Esophagus squamous epithelium (tissue), 4 donors: ENCODE measurements at regions not wholly inside any gene's neighbourhood (a gene's known extent, or its start where the extent isn't known, plus 50 kb on each side); places are given as distances from the start of the nearest gene placed in this dataset.
"Not testable (repeated sequence)": the region's sequence is repeated elsewhere in the genome, so short reads cannot be mapped to it uniquely, and the experiment has no call there.

ENCODE experiments used
- CTCF ChIP-seq, 6 experiments: fragments of 450-650 bp in 4 of 6; fragments of 200-600 bp in 2 of 6; sonication (generic) in 2 of 6; IDR thresholded peaks; one replicate each; pipeline ENCODE4 v1.5.1; 2016 to 2019; ENCODE audit warnings: antibody characterized with exemption in 6 of 6, mild to moderate bottlenecking in 4 of 6, moderate library complexity in 4 of 6
- POLR2A ChIP-seq, 4 donors: fragments of 450-650 bp; IDR thresholded peaks; one replicate each; pipeline ENCODE4 v1.6.1; 2017; ENCODE audit warnings: antibody characterized with exemption in 4 of 4, mild to moderate bottlenecking in 4 of 4, moderate library complexity in 3 of 4

GRCh38 chr10:120109725-120110124 lies 217.2 kb downstream of the SEC23IP start:
- not testable (repeated sequence) for TF ChIP-seq CTCF, POLR2A (IDR thresholded peaks at IDR 0.05)
